Neural cell (in vitro differentiated cells): ENCODE measurements at regions not wholly inside any gene's neighbourhood (a gene's known extent, or its start where the extent isn't known, plus 50 kb on each side); places are given as distances from the start of the nearest gene placed in this dataset.

Source experiments
- H2AFZ ChIP-seq: fragments of 200-600, 300-800 bp; sonication (generic), shearing (Covaris generic); 2 replicates; pipeline ENCODE4 v1.6.0; 2014; ENCODE audit warnings: low read depth, mild to moderate bottlenecking, antibody characterized with exemption, low read length, moderate library complexity
- H3F3A ChIP-seq: fragments of 200-600 bp; shearing (Covaris generic); 2 replicates; pipeline ENCODE4 v1.6.1; 2016; ENCODE audit warnings: mild to moderate bottlenecking, moderate library complexity, mixed read lengths, antibody characterized with exemption, low read length; ENCODE audit not compliant: insufficient read depth, poor library complexity, severe bottlenecking
- H3K27ac ChIP-seq: fragments of 200-600, 300-800 bp; sonication (generic), shearing (Covaris generic); 2 replicates; pipeline ENCODE4 v1.5.1; 2014; ENCODE audit warnings: mild to moderate bottlenecking, low read length, moderate library complexity
- H3K27me3 ChIP-seq: fragments of 300-800, 200-600 bp; sonication (generic), shearing (Covaris generic); 2 replicates; pipeline ENCODE4 v1.6.0; 2014; ENCODE audit warnings: mild to moderate bottlenecking, low read depth, low read length, moderate library complexity; ENCODE audit not compliant: insufficient read depth
- H3K36me3 ChIP-seq: fragments of 300-800, 200-600 bp; sonication (generic), shearing (Covaris generic); 2 replicates; pipeline ENCODE4 v1.5.1; 2014; ENCODE audit warnings: mild to moderate bottlenecking, antibody characterized with exemption, low read length, moderate library complexity; ENCODE audit not compliant: insufficient read depth
- H3K4me2 ChIP-seq: fragments of 300-800, 200-600 bp; sonication (generic), shearing (Covaris generic); 2 replicates; pipeline ENCODE4 v1.6.0; 2014; ENCODE audit warnings: mild to moderate bottlenecking, low read length
- H3K4me3 ChIP-seq: fragments of 300-800, 200-600 bp; sonication (generic), shearing (Covaris generic); 2 replicates; pipeline ENCODE4 v1.5.1; 2014; ENCODE audit warnings: mild to moderate bottlenecking, low read length, moderate library complexity
- H3K79me2 ChIP-seq: fragments of 200-600 bp; shearing (Covaris generic); replicated peaks from 2 replicates; pipeline ENCODE4 v1.6.0; 2014; ENCODE audit warnings: mild to moderate bottlenecking, low read length, moderate library complexity; ENCODE audit not compliant: insufficient read depth
- H3K9ac ChIP-seq: fragments of 300-800, 200-600 bp; sonication (generic), shearing (Covaris generic); 2 replicates; pipeline ENCODE4 v1.6.1; 2016; ENCODE audit warnings: mild to moderate bottlenecking, low read length, mixed read lengths
- H3K9me2 ChIP-seq: fragments of 200-600 bp; shearing (Covaris generic); 2 replicates; pipeline ENCODE4 v1.6.1; 2016; ENCODE audit warnings: mild to moderate bottlenecking, low read length, mixed read lengths; ENCODE audit not compliant: insufficient read depth
- H3K9me3 ChIP-seq: fragments of 200-600, 300-800 bp; sonication (generic), shearing (Covaris generic); 2 replicates; pipeline ENCODE4 v1.6.1; 2016; ENCODE audit warnings: mild to moderate bottlenecking, mixed run types, low read length, moderate library complexity, mixed read lengths
- H4K20me1 ChIP-seq: fragments of 200-600 bp; shearing (Covaris generic); 2 replicates; pipeline ENCODE4 v1.6.1; 2016; ENCODE audit warnings: mild to moderate bottlenecking, mixed run types; ENCODE audit not compliant: insufficient read depth
- EP300 ChIP-seq: fragments of 450-650 bp; conservative IDR thresholded peaks from 2 replicates; pipeline ENCODE4 v1.6.1; 2014; ENCODE audit warnings: antibody characterized with exemption, mild to moderate bottlenecking, moderate library complexity; ENCODE audit not compliant: poor library complexity, severe bottlenecking
- EZH2 ChIP-seq: fragments of 200-600, 300-800 bp; shearing (Covaris generic), sonication (generic); IDR thresholded peaks from 2 replicates; pipeline ENCODE4 v1.6.1; 2014; ENCODE audit warnings: antibody characterized with exemption, low read length, borderline replicate concordance, mild to moderate bottlenecking; ENCODE audit not compliant: insufficient read depth, poor library complexity, severe bottlenecking
- MXI1 ChIP-seq: fragments of 450-650 bp; conservative IDR thresholded peaks from 2 replicates; pipeline ENCODE4 v1.6.1; 2014; ENCODE audit warnings: antibody characterized with exemption, mild to moderate bottlenecking; ENCODE audit not compliant: poor library complexity, severe bottlenecking
- POLR2AphosphoS5 ChIP-seq: IDR thresholded peaks from 2 replicates; pipeline ENCODE4 v1.6.1; 2012
- RAD21 ChIP-seq: fragments of 450-650 bp; conservative IDR thresholded peaks from 2 replicates; pipeline ENCODE4 v1.6.1; 2014; ENCODE audit warnings: antibody characterized with exemption, mild to moderate bottlenecking, moderate library complexity
- SMC3 ChIP-seq: fragments of 450-650 bp; conservative IDR thresholded peaks from 2 replicates; pipeline ENCODE4 v1.6.1; 2014; ENCODE audit warnings: antibody characterized with exemption, mild to moderate bottlenecking, moderate library complexity; ENCODE audit not compliant: poor library complexity
- TAF1 ChIP-seq: IDR thresholded peaks from 2 replicates; pipeline ENCODE4 v1.6.1; 2012; ENCODE audit warnings: low read depth
- TF ChIP-seq, protein P1 (sequence below): IDR thresholded peaks from 2 replicates; pipeline ENCODE4 v1.6.1; 2012; ENCODE audit warnings: borderline replicate concordance
- TF ChIP-seq, protein P2 (sequence below): fragments of 450-650 bp; IDR thresholded peaks from 2 replicates; pipeline ENCODE4 v1.5.1; 2014; ENCODE audit warnings: antibody characterized with exemption, mild to moderate bottlenecking, moderate library complexity; ENCODE audit not compliant: poor library complexity, severe bottlenecking

DNA sequence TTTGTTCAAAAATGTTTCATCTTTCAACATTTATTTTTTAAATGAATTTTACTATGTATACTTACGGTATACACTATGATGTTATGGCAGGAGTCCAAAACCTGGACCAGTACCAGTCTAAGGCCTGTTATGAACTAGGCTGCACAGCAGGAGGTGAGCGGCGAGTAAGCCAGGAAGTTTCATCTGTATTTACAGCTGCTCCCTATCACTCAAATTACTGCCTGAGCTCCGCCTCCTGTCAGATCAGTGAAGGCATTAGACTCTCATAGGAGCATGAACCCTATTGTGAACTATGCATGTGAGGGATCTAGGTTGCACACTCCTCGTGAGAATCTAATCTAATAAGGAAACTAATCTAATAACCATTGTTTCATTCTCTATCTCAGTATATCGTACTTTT, 715.5 kb upstream of the PTPRD start:
- no peaks in the 10 kb centered on the region for H3K79me2 ChIP-seq
- H3F3A ChIP-seq = no peaks in the 10 kb centered on the region
- H3K9me2 ChIP-seq = no peaks in the 10 kb centered on the region
- H3K9ac ChIP-seq = no peak overlapping the region
- H4K20me1 ChIP-seq = no peaks in the 10 kb centered on the region
- no peak overlapping the region for H3K27ac ChIP-seq
- no peaks in the 10 kb centered on the region for H3K9me3 ChIP-seq
- H2AFZ ChIP-seq = no peak overlapping the region
- H3K4me3 ChIP-seq = no peak overlapping the region
- no peaks in the 10 kb centered on the region for H3K27me3 ChIP-seq
- TF ChIP-seq SMC3 (no peak), TAF1 (no peak), EZH2 (no peak), EP300 (no peak), MXI1 (no peak), POLR2AphosphoS5 (no peak), RAD21 (no peak)
- TF ChIP-seq, protein P1, sequence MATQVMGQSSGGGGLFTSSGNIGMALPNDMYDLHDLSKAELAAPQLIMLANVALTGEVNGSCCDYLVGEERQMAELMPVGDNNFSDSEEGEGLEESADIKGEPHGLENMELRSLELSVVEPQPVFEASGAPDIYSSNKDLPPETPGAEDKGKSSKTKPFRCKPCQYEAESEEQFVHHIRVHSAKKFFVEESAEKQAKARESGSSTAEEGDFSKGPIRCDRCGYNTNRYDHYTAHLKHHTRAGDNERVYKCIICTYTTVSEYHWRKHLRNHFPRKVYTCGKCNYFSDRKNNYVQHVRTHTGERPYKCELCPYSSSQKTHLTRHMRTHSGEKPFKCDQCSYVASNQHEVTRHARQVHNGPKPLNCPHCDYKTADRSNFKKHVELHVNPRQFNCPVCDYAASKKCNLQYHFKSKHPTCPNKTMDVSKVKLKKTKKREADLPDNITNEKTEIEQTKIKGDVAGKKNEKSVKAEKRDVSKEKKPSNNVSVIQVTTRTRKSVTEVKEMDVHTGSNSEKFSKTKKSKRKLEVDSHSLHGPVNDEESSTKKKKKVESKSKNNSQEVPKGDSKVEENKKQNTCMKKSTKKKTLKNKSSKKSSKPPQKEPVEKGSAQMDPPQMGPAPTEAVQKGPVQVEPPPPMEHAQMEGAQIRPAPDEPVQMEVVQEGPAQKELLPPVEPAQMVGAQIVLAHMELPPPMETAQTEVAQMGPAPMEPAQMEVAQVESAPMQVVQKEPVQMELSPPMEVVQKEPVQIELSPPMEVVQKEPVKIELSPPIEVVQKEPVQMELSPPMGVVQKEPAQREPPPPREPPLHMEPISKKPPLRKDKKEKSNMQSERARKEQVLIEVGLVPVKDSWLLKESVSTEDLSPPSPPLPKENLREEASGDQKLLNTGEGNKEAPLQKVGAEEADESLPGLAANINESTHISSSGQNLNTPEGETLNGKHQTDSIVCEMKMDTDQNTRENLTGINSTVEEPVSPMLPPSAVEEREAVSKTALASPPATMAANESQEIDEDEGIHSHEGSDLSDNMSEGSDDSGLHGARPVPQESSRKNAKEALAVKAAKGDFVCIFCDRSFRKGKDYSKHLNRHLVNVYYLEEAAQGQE = no peak
- TF ChIP-seq, protein P2, sequence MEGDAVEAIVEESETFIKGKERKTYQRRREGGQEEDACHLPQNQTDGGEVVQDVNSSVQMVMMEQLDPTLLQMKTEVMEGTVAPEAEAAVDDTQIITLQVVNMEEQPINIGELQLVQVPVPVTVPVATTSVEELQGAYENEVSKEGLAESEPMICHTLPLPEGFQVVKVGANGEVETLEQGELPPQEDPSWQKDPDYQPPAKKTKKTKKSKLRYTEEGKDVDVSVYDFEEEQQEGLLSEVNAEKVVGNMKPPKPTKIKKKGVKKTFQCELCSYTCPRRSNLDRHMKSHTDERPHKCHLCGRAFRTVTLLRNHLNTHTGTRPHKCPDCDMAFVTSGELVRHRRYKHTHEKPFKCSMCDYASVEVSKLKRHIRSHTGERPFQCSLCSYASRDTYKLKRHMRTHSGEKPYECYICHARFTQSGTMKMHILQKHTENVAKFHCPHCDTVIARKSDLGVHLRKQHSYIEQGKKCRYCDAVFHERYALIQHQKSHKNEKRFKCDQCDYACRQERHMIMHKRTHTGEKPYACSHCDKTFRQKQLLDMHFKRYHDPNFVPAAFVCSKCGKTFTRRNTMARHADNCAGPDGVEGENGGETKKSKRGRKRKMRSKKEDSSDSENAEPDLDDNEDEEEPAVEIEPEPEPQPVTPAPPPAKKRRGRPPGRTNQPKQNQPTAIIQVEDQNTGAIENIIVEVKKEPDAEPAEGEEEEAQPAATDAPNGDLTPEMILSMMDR = no peak
- no peaks in the 10 kb centered on the region for H3K36me3 ChIP-seq
- no peak overlapping the region for H3K4me2 ChIP-seq

DNA sequence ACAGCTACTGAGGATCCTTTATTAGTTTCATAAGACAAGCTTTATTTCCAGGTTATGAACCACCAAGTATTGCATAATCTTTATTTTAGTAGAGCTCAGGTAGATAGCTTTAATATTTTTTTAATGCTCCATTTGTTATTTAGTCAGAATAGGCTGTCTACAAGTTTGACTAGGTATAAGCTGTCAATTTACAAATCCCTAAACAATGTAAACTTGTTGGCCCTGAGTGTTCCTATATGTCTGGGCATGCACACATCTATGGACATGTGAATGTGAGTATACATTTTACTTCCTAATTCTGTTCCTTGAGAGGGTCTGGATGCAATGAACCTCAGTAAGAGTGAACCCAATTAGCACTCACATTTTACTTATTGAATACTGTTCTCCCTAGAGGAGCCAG, 722.2 kb upstream of the PTPRD start:
- no peaks in the 10 kb centered on the region for H4K20me1 ChIP-seq
- H3F3A ChIP-seq = no peaks in the 10 kb centered on the region
- H3K9me2 ChIP-seq = no peaks in the 10 kb centered on the region
- no peak overlapping the region for H3K9ac ChIP-seq
- no peaks in the 10 kb centered on the region for H3K27me3 ChIP-seq
- TF ChIP-seq POLR2AphosphoS5 (no peak), MXI1 (no peak), EP300 (no peak), RAD21 (no peak), EZH2 (no peak), SMC3 (no peak), TAF1 (no peak)
- TF ChIP-seq, protein P2 = no peak
- TF ChIP-seq, protein P1 = no peak
- H2AFZ ChIP-seq = no peak overlapping the region
- H3K4me3 ChIP-seq = no peak overlapping the region
- H3K36me3 ChIP-seq = no peaks in the 10 kb centered on the region
- no peak overlapping the region for H3K27ac ChIP-seq
- H3K79me2 ChIP-seq = no peaks in the 10 kb centered on the region
- H3K9me3 ChIP-seq = no peaks in the 10 kb centered on the region
- H3K4me2 ChIP-seq = no peak overlapping the region
